AG04449 (cell line): ENCODE measurements at regions not wholly inside any gene's neighbourhood (a gene's known extent, or its start where the extent isn't known, plus 50 kb on each side); places are given as distances from the start of the nearest gene placed in this dataset.

ENCODE experiments used
- CTCF ChIA-PET: fragments of 350-600 bp; formaldehyde crosslinking; extraction: SDS; loops from one replicate; lab custom pipeline; 2021; ENCODE audit warnings: antibody characterized with exemption; lab: Yijun Ruan, JAX
- POLR2A ChIA-PET: fragments of 400-600, 350-600 bp; formaldehyde crosslinking; extraction: SDS; loops from one replicate; lab custom pipeline; 2020; ENCODE audit warnings: antibody characterized with exemption, inconsistent platforms; lab: Yijun Ruan, JAX
- DNase-seq: peaks from one replicate; pipeline ENCODE4 v3.0.0-alpha.2; 2010; ENCODE audit warnings: low read depth, low spot score
- H3K4me3 ChIP-seq: 2 replicates; pipeline ENCODE4 v1.5.1; 2011; ENCODE audit warnings: low read depth, mild to moderate bottlenecking, control low read depth, low read length
- CTCF ChIP-seq: IDR thresholded peaks from one replicate; pipeline ENCODE4 v1.5.1; 2011; ENCODE audit warnings: mild to moderate bottlenecking, moderate library complexity, low read length, control low read depth, inconsistent platforms; ENCODE audit not compliant: insufficient read depth; ENCODE audit errors: missing control alignments

- no peak overlapping the region for H3K4me3 ChIP-seq
- CTCF ChIA-PET, result no interaction called here
- DNase-seq, result no peak
- TF ChIP-seq CTCF, result no peak
- POLR2A ChIA-PET, result no interaction called here
Measured at GRCh38 chr11:79578116-79578515, 137.3 kb upstream of the TENM4 start.

DNA sequence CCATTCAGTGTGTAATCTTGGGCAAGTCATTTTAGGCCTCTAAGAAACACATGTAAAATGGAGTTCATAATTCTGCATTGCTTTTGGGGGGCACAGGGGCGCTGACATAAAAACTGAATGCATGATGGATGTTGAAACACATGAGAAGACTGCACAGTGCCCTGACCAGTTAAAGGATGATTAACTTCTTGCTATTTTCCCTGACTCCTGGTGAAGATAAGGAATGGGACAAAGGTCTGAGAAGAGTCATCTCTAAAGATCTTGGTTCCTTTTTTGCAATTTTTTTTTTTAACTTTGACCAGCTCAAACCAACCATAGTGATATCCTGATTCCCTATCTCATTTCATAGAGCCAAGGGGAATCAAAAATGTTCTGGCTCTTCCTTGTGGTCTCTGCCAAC, 134.9 kb upstream of the TENM4 start:
- H3K4me3 ChIP-seq, result no peak overlapping the region
- TF ChIP-seq CTCF, result no peak
- CTCF ChIA-PET, result no interaction called here
- no peak for DNase-seq
- POLR2A ChIA-PET, result no interaction called here

DNA sequence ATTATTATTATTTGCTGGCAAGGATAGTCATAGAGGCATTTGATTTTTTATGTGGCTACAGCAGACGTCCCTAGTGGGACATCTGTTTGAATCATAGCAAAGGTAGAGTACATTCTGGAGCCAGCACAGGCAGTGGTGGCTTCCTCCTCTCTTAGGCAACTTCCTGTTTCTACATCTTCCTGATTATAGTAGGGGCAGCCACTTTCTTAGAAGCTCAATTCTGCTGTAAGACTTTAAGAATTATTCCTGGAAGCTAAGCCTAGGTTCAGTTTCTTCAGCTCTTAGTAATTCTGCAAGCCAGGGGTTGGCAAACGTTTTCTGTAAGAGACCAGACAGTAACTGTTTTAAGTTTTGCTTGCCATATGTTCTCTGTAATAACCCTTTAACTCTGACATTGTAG, 129.3 kb upstream of the TENM4 start:
- ChIA-PET CTCF (interaction anchor here (1.2 kb wide), 1 partner anchor 924 kb away, joined by 4 read pairs; no protein-coding TSS in a partner anchor), POLR2A (no interaction called here)
- no peak for DNase-seq
- TF ChIP-seq CTCF, result no peak
- no peak overlapping the region for H3K4me3 ChIP-seq

- ChIA-PET CTCF (no interaction called here), POLR2A (no interaction called here)
- no peak overlapping the region for H3K4me3 ChIP-seq
- no peak for TF ChIP-seq CTCF
- DNase-seq, result no peak
Measured at GRCh38 chr11:79564288-79564925, 123.6 kb upstream of the TENM4 start.

DNA sequence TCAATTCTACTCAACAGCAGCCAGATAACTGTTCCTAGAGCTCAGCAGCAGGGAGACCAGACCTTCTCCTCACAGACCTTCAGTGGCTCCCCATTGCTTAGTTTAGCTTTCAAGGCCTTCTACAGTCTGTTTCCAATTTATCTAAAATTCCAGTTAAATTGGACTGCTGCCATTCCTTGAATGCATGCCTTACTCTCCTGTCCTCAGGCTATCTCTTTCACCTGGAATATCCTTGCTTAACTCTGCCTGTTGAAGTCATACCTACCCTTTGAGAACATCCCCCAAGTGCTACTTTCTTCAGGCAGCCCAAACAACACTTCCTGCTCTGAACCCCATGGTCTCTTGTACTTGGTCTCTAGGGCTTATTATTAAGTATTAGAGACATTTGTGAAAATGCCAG, 120.7 kb upstream of the TENM4 start:
- ChIA-PET CTCF (no interaction called here), POLR2A (no interaction called here)
- DNase-seq, result no peak
- TF ChIP-seq CTCF, result no peak
- no peak overlapping the region for H3K4me3 ChIP-seq

- no peak overlapping the region for H3K4me3 ChIP-seq
- CTCF ChIA-PET, result no interaction called here
- TF ChIP-seq CTCF, result no peak
- POLR2A ChIA-PET, result no interaction called here
- DNase-seq, result no peak
Measured at GRCh38 chr11:79550809-79551208, 110.0 kb upstream of the TENM4 start.
